Endothelial cell of umbilical vein (primary cell): ENCODE measurements at regions not wholly inside any gene's neighbourhood (a gene's known extent, or its start where the extent isn't known, plus 50 kb on each side); places are given as distances from the start of the nearest gene placed in this dataset.

Experiments
- BruUV-seq: library from RNA; stranded (reverse); fragments of 400-500 nt; replicated peaks from 2 replicates; lab custom pipeline; 2021; lab: Mats Ljungman, UMichigan
- CTCF ChIA-PET: fragments of 300-600, 350-600 bp; sonication (Branson Sonifier 250); formaldehyde crosslinking; loops from one replicate; lab custom pipeline; 2021; ENCODE audit warnings: antibody characterized with exemption, inconsistent platforms; lab: Charles Lee
- POLR2A ChIA-PET: fragments of 300-600, 350-600 bp; sonication (Branson Sonifier 250); formaldehyde crosslinking; loops from one replicate; lab custom pipeline; 2021; ENCODE audit warnings: antibody characterized with exemption, inconsistent platforms; lab: Charles Lee
- DNase-seq: peaks from one replicate; pipeline ENCODE4 v3.0.0-alpha.2; 2011; ENCODE audit warnings: low read depth, low spot score
- FAIRE-seq: peaks from 2 replicates; lab custom pipeline; 2011; peaks lifted over from hg19 to GRCh38; lab: Jason Lieb, UNC
- H2AFZ ChIP-seq: 2 replicates; pipeline ENCODE4 v1.6.0; 2012; ENCODE audit warnings: low read depth, low read length, control low read depth, inconsistent platforms
- H3K27ac ChIP-seq: 2 replicates; pipeline ENCODE4 v1.5.1; 2011; ENCODE audit warnings: low read depth, mild to moderate bottlenecking, control low read depth, low read length, moderate library complexity; ENCODE audit not compliant: insufficient read depth
- H3K27me3 ChIP-seq, 2 experiments: 2 replicates each; pipeline versions ENCODE4 v1.6.0 to v1.6.1; 2011; ENCODE audit warnings: low read length in 2 of 2, mixed read lengths in 1 of 2; ENCODE audit not compliant: control insufficient read depth in 2 of 2, insufficient read depth in 2 of 2
- H3K36me3 ChIP-seq, 2 experiments: 2 replicates in 1 of 2; 3 replicates in 1 of 2; pipeline ENCODE4 v1.5.1; 2011; ENCODE audit warnings: low read length in 2 of 2, mild to moderate bottlenecking in 1 of 2, moderate library complexity in 1 of 2; ENCODE audit not compliant: control insufficient read depth in 2 of 2, insufficient read depth in 2 of 2; ENCODE audit errors: extremely low read depth in 1 of 2
- H3K4me1 ChIP-seq: 3 replicates; pipeline ENCODE4 v1.5.1; 2011; ENCODE audit warnings: mild to moderate bottlenecking, low read length; ENCODE audit not compliant: control insufficient read depth, insufficient read depth; ENCODE audit errors: extremely low read depth
- H3K4me2 ChIP-seq: 2 replicates; pipeline ENCODE4 v1.6.1; 2011; ENCODE audit warnings: low read length, control low read depth, mixed read lengths; ENCODE audit not compliant: insufficient read depth
- H3K4me3 ChIP-seq, 3 experiments: fragments of 200-600 bp in 1 of 3; sonication (generic), shearing (Covaris generic) in 1 of 3; replicated peaks in 1 of 3; 2 replicates each; pipeline ENCODE4 v1.5.1; 2011 to 2016; ENCODE audit warnings: control low read depth in 3 of 3, low read length in 3 of 3, mild to moderate bottlenecking in 2 of 3, inconsistent platforms in 1 of 3, low read depth in 1 of 3, moderate library complexity in 1 of 3; ENCODE audit not compliant: insufficient read depth in 1 of 3
- H3K79me2 ChIP-seq: 2 replicates; pipeline ENCODE4 v1.6.0; 2012; ENCODE audit warnings: low read length, inconsistent platforms; ENCODE audit not compliant: control insufficient read depth, insufficient read depth
- H3K9ac ChIP-seq: replicated peaks from 2 replicates; pipeline ENCODE3; 2011; ENCODE audit warnings: low read length, control low read depth; ENCODE audit not compliant: insufficient read depth; ENCODE audit errors: extremely low read depth
- H3K9me1 ChIP-seq: replicated peaks from 3 replicates; pipeline ENCODE4 v1.6.0; 2011; ENCODE audit warnings: mild to moderate bottlenecking, low read length; ENCODE audit not compliant: control insufficient read depth, insufficient read depth; ENCODE audit errors: extremely low read depth
- H3K9me3 ChIP-seq: replicated peaks from 2 replicates; pipeline ENCODE4 v1.5.1; 2012; ENCODE audit warnings: low read length, inconsistent platforms; ENCODE audit not compliant: control insufficient read depth, insufficient read depth
- H4K20me1 ChIP-seq: replicated peaks from 2 replicates; pipeline ENCODE3; 2011; ENCODE audit warnings: mild to moderate bottlenecking, low read length; ENCODE audit not compliant: control insufficient read depth, insufficient read depth; ENCODE audit errors: extremely low read depth
- CTCF ChIP-seq, 2 donors: IDR thresholded peaks; 1 replicate in 1 of 2; 2 replicates in 1 of 2; pipeline ENCODE4 v1.5.1; 2011; ENCODE audit warnings: low read length in 2 of 2, mild to moderate bottlenecking in 2 of 2, moderate library complexity in 2 of 2, control low read depth in 1 of 2, inconsistent platforms in 1 of 2, low read depth in 1 of 2; ENCODE audit not compliant: insufficient read depth in 1 of 2; ENCODE audit errors: extremely low read depth in 1 of 2
- EZH2 ChIP-seq: IDR thresholded peaks from 2 replicates; pipeline ENCODE4 v1.6.1; 2012; ENCODE audit warnings: borderline replicate concordance, low read depth, mild to moderate bottlenecking, moderate library complexity, low read length, inconsistent platforms; ENCODE audit not compliant: severe bottlenecking
- FOS ChIP-seq: IDR thresholded peaks from 2 replicates; pipeline ENCODE4 v1.6.1; 2011; ENCODE audit warnings: mild to moderate bottlenecking, low read length, moderate library complexity, borderline replicate concordance; ENCODE audit not compliant: insufficient read depth
- GATA2 ChIP-seq: IDR thresholded peaks from 2 replicates; pipeline ENCODE4 v1.7.0; 2011; ENCODE audit warnings: low read depth, mild to moderate bottlenecking, moderate library complexity, mixed read lengths, low read length; ENCODE audit not compliant: insufficient read length, insufficient read depth
- JUN ChIP-seq: IDR thresholded peaks from 2 replicates; pipeline ENCODE4 v1.6.1; 2011; ENCODE audit warnings: borderline replicate concordance, low read depth; ENCODE audit not compliant: insufficient read length, insufficient read depth
- MAX ChIP-seq: IDR thresholded peaks from 2 replicates; pipeline ENCODE4 v1.6.1; 2011; ENCODE audit not compliant: insufficient read depth, insufficient read length
- MYC ChIP-seq: IDR thresholded peaks from one replicate; pipeline ENCODE4 v1.6.1; 2011; ENCODE audit warnings: mild to moderate bottlenecking, low read depth, low read length
- POLR2AphosphoS5 ChIP-seq: IDR thresholded peaks from 2 replicates; pipeline ENCODE4 v1.6.1; 2012; ENCODE audit warnings: low read depth, mild to moderate bottlenecking, control low read depth, low read length, moderate library complexity; ENCODE audit not compliant: insufficient read depth
- dilution Hi-C: fragments of 300-500 bp; cut with MboI; formaldehyde crosslinking; loops from one replicate; pipeline ENCODE4 v1.15.0; 2019; ENCODE audit warnings: low sequenced_read_pairs; ENCODE audit not compliant: extremely low pct_ligation_motif_present
- intact Hi-C: fragments of 100-400 bp; cut with micrococcal nuclease; formaldehyde crosslinking; loops from one replicate; pipeline ENCODE4 v1.10.0; 2022

- Histone ChIP-seq H3K4me1 (no peaks in the 10 kb centered on the region), H3K4me3 (no peak overlapping the region), H3K79me2 (no peaks in the 10 kb centered on the region), H3K4me2 (no peak overlapping the region), H3K27ac (no peak overlapping the region), H3K9ac (no peak overlapping the region), H3K9me3 (no peaks in the 10 kb centered on the region), H3K36me3 (no peaks in the 10 kb centered on the region), H3K9me1 (no peaks in the 10 kb centered on the region), H4K20me1 (no peaks in the 10 kb centered on the region), H2AFZ (no peak overlapping the region), H3K27me3 (no peaks in the 10 kb centered on the region)
- dilution Hi-C loops: no loop called here
- BruUV-seq: no TSS peak
- ChIA-PET POLR2A (no interaction called here), CTCF (interaction anchor here (1.3 kb wide), 1 partner anchor 18 kb away, joined by 3 read pairs; no protein-coding TSS in a partner anchor)
- no peak for TF ChIP-seq MYC
- TF ChIP-seq FOS: no peak
- TF ChIP-seq CTCF (IDR thresholded peaks at IDR 0.05; ENCODE audit: extremely low read depth in 1 of 2, insufficient read depth in 1 of 2, low read depth in 1 of 2, low read length in 2 of 2): no peak
- TF ChIP-seq MAX: no peak
- TF ChIP-seq POLR2AphosphoS5: no peak
- no peak for TF ChIP-seq GATA2
- TF ChIP-seq EZH2: no peak
- TF ChIP-seq JUN: no peak
- FAIRE-seq: no peak
- DNase-seq: no peak
- intact Hi-C loops: no loop called here
Measured at GRCh38 chr6:130276507-130276906, 53.8 kb upstream of the SAMD3 start.
